Body of pancreas (tissue), 4 donors: ENCODE measurements at regions not wholly inside any gene's neighbourhood (a gene's known extent, or its start where the extent isn't known, plus 50 kb on each side); places are given as distances from the start of the nearest gene placed in this dataset.
"Not testable (repeated sequence)": the region's sequence is repeated elsewhere in the genome, so short reads cannot be mapped to it uniquely, and the experiment has no call there.

Experiments
- ATAC-seq: fragments of 150-250 bp; one replicate; pipeline ENCODE4 v1.9.1; 2016
- DNase-seq, 4 donors: peaks; one replicate each; pipeline ENCODE4 v3.0.0-alpha.2; 2019
- H3K27ac ChIP-seq, 4 donors: fragments of 200-600 bp; sonication (generic); 1 replicate in 3 of 4; 2 replicates in 1 of 4; pipeline versions ENCODE4 v1.5.1 to v1.6.1; 2016 to 2019; ENCODE audit warnings: mild to moderate bottlenecking in 1 of 4, mixed read lengths in 1 of 4, moderate library complexity in 1 of 4
- H3K27me3 ChIP-seq, 2 donors: fragments of 200-600 bp; sonication (generic); one replicate each; pipeline ENCODE4 v1.6.0; 2016; ENCODE audit warnings: mild to moderate bottlenecking in 1 of 2
- H3K36me3 ChIP-seq, 2 donors: fragments of 200-600 bp; sonication (generic); replicated peaks in 1 of 2; 2 replicates each; pipeline ENCODE4 v1.5.1; 2016; ENCODE audit warnings: low read depth in 2 of 2; ENCODE audit not compliant: insufficient read depth in 1 of 2
- H3K4me1 ChIP-seq: fragments of 200-600 bp; sonication (generic); one replicate; pipeline ENCODE4 v1.6.0; 2016
- H3K4me3 ChIP-seq, 2 donors: fragments of 200-600 bp; sonication (generic); 1 replicate in 1 of 2; 2 replicates in 1 of 2; pipeline ENCODE4 v1.5.1; 2016 to 2019
- H3K9me3 ChIP-seq, 3 donors: fragments of 200-600 bp; sonication (generic); 1 replicate in 2 of 3; 2 replicates in 1 of 3; pipeline ENCODE4 v1.5.1; 2016
- CTCF ChIP-seq, 7 experiments: fragments of 450-650 bp in 4 of 7; fragments of 200-600 bp in 3 of 7; sonication (generic) in 3 of 7; IDR thresholded peaks; one replicate each; pipeline ENCODE4 v1.5.1; 2016 to 2019; ENCODE audit warnings: antibody characterized with exemption in 7 of 7
- POLR2A ChIP-seq, 3 donors: fragments of 450-650 bp; IDR thresholded peaks; one replicate each; pipeline ENCODE4 v1.6.1; 2016; ENCODE audit warnings: antibody characterized with exemption in 3 of 3, mild to moderate bottlenecking in 2 of 3
- WGBS, 2 donors: methylation state at CpG; one replicate each; pipeline ENCODE4 v1.1.5; 2017; 5-methylcytosine and 5-hydroxymethylcytosine counted together
- intact Hi-C: fragments of 100-400 bp; cut with DNase I; formaldehyde crosslinking; loops from one replicate; pipeline ENCODE4 v1.15.1; 2023

- Histone ChIP-seq H3K4me3 (no peak overlapping the region), H3K27me3 (no peaks in the 10 kb centered on the region), H3K36me3 (no peaks in the 10 kb centered on the region), H3K27ac (peak overlapping the region in 1 of 4 donors; percentile 14), H3K4me1 (peaks cover 9% of the 10 kb centered on the region), H3K9me3 (no peaks in the 10 kb centered on the region)
- DNase-seq (no peak), ATAC-seq (peak; percentile 42)
- no peak for TF ChIP-seq POLR2A (IDR thresholded peaks at IDR 0.05)
- TF ChIP-seq CTCF (IDR thresholded peaks at IDR 0.05), result no peak
- WGBS, 2 donors, result 33 to 64% methylated on average over 3 of the region's 3 CpGs
- intact Hi-C loops, result no loop called here
These were observed 289.5 kb upstream of the ADGRL2 start for GRCh38 chr1:81511281-81511680.

- no peaks in the 10 kb centered on the region for H3K9me3 ChIP-seq
- peak overlapping the region in 1 of 4 donors; percentile 14 for H3K27ac ChIP-seq
- TF ChIP-seq POLR2A (IDR thresholded peaks at IDR 0.05), result no peak
- TF ChIP-seq CTCF (IDR thresholded peaks at IDR 0.05), result no peak
- H3K4me1 ChIP-seq, result peaks cover 9% of the 10 kb centered on the region
- 76 to 78% methylated on average over 3 of the region's 3 CpGs for WGBS, 2 donors
- H3K36me3 ChIP-seq, result no peaks in the 10 kb centered on the region
- no peak for ATAC-seq
- no peak overlapping the region for H3K4me3 ChIP-seq
- intact Hi-C loops, result no loop called here
- DNase-seq, result no peak
- no peaks in the 10 kb centered on the region for H3K27me3 ChIP-seq
These were observed 290.0 kb upstream of the ADGRL2 start for GRCh38 chr1:81510701-81511100.

- ATAC-seq (no peak), DNase-seq (no peak)
- peaks cover 9% of the 10 kb centered on the region for H3K4me1 ChIP-seq
- H3K27ac ChIP-seq, result peak overlapping the region in 1 of 4 donors; percentile 27
- H3K9me3 ChIP-seq, result no peaks in the 10 kb centered on the region
- 63 to 77% methylated on average over 5 of the region's 5 CpGs for WGBS, 2 donors
- no peaks in the 10 kb centered on the region for H3K36me3 ChIP-seq
- no peaks in the 10 kb centered on the region for H3K27me3 ChIP-seq
- TF ChIP-seq CTCF (IDR thresholded peaks at IDR 0.05) (no peak), POLR2A (IDR thresholded peaks at IDR 0.05) (no peak)
- intact Hi-C loops, result no loop called here
- no peak overlapping the region for H3K4me3 ChIP-seq
These were observed 291.1 kb upstream of the ADGRL2 start for GRCh38 chr1:81509594-81509993.

GRCh38 chr1:81506699-81507098, 294.0 kb upstream of the ADGRL2 start:
- Histone ChIP-seq H3K27ac (no peak overlapping the region), H3K4me1 (peaks cover under 1% of the 10 kb centered on the region), H3K36me3 (no peaks in the 10 kb centered on the region), H3K4me3 (no peak overlapping the region), H3K9me3 (no peaks in the 10 kb centered on the region), H3K27me3 (no peaks in the 10 kb centered on the region)
- intact Hi-C loops, result no loop called here
- no peak for ATAC-seq
- DNase-seq, result no peak
- no peak for TF ChIP-seq CTCF (IDR thresholded peaks at IDR 0.05)
- TF ChIP-seq POLR2A (IDR thresholded peaks at IDR 0.05), result no peak
- WGBS, 2 donors, result 84 to 91% methylated on average over 1 of the region's 1 CpG

- no peak for DNase-seq
- no peaks in the 10 kb centered on the region for H3K36me3 ChIP-seq
- no peaks in the 10 kb centered on the region for H3K9me3 ChIP-seq
- 76 to 93% methylated on average over 4 of the region's 4 CpGs for WGBS, 2 donors
- no peak overlapping the region for H3K27ac ChIP-seq
- no peaks in the 10 kb centered on the region for H3K27me3 ChIP-seq
- no peak for TF ChIP-seq CTCF (IDR thresholded peaks at IDR 0.05)
- TF ChIP-seq POLR2A (IDR thresholded peaks at IDR 0.05), result no peak
- ATAC-seq, result no peak
- intact Hi-C loops, result no loop called here
- H3K4me3 ChIP-seq, result no peak overlapping the region
- no peaks in the 10 kb centered on the region for H3K4me1 ChIP-seq
These were observed 294.9 kb upstream of the ADGRL2 start for GRCh38 chr1:81505831-81506230.

GRCh38 chr1:81504820-81505219, 295.9 kb upstream of the ADGRL2 start:
- DNase-seq, intact Hi-C loops, H3K4me1 ChIP-seq, H3K9me3 ChIP-seq, H3K27me3 ChIP-seq, H3K27ac ChIP-seq, H3K4me3 ChIP-seq, H3K36me3 ChIP-seq, ATAC-seq: not testable (repeated sequence)
- WGBS, 2 donors, result 91 to 98% methylated on average over 14 to 15 of the region's 16 CpGs

- 89 to 92% methylated on average over 11 to 18 of the region's 18 CpGs for WGBS, 2 donors
These were observed 298.0 kb upstream of the ADGRL2 start for GRCh38 chr1:81502705-81503104.

GRCh38 chr1:81501485-81501884, 299.2 kb upstream of the ADGRL2 start:
- 93 to 94% methylated on average over 15 of the region's 15 CpGs for WGBS, 2 donors
- H3K27ac ChIP-seq, intact Hi-C loops, H3K36me3 ChIP-seq, H3K27me3 ChIP-seq, H3K9me3 ChIP-seq, H3K4me3 ChIP-seq, H3K4me1 ChIP-seq, DNase-seq, ATAC-seq: not testable (repeated sequence)

More at GRCh38 chr1:81502705-81503104, 298.0 kb upstream of the ADGRL2 start:
- H3K27ac ChIP-seq, ATAC-seq, intact Hi-C loops, H3K4me1 ChIP-seq, DNase-seq, H3K27me3 ChIP-seq, H3K9me3 ChIP-seq, H3K36me3 ChIP-seq, H3K4me3 ChIP-seq: not testable (repeated sequence)
